Central memory CD8-positive, alpha-beta T cell (primary cell): ENCODE measurements at regions not wholly inside any gene's neighbourhood (a gene's known extent, or its start where the extent isn't known, plus 50 kb on each side); places are given as distances from the start of the nearest gene placed in this dataset.

Source experiments
- ATAC-seq: fragments of 150-1000 bp; cut with Tn5 transposase; replicated peaks from 2 replicates; pipeline ENCODE4 v1.10.0; 2022; ENCODE audit warnings: mild to moderate bottlenecking, moderate FRiP score, moderate number of reproducible peaks; ENCODE audit not compliant: poor library complexity, severe bottlenecking; ENCODE audit errors: extremely low read depth
- DNase-seq, 2 donors: peaks; one replicate each; pipeline ENCODE4 v3.0.0; 2021; ENCODE audit warnings: low spot score in 2 of 2
- H3K27ac Mint-ChIP-seq: one replicate; pipeline ENCODE4 v1.8.0; 2022; ENCODE audit warnings: low read depth, mild to moderate bottlenecking, moderate library complexity, mixed read lengths
- H3K27me3 Mint-ChIP-seq: one replicate; pipeline ENCODE4 v1.8.0; 2022; ENCODE audit warnings: mixed read lengths
- H3K36me3 Mint-ChIP-seq: one replicate; pipeline ENCODE4 v1.8.0; 2022; ENCODE audit warnings: mild to moderate bottlenecking, moderate library complexity, mixed read lengths; ENCODE audit not compliant: insufficient read depth
- H3K4me1 Mint-ChIP-seq: one replicate; pipeline ENCODE4 v1.8.0; 2022; ENCODE audit warnings: mixed read lengths
- H3K4me3 Mint-ChIP-seq: one replicate; pipeline ENCODE4 v1.8.0; 2022; ENCODE audit warnings: mild to moderate bottlenecking, moderate library complexity, mixed read lengths
- H3K9me3 Mint-ChIP-seq: one replicate; pipeline ENCODE4 v1.8.0; 2022; ENCODE audit warnings: mixed read lengths

GRCh38 chr15:93861413-93861812 is 369.9 kb upstream of the MCTP2 start:
- peak; percentile 36 for ATAC-seq
- no peak for DNase-seq
- no peaks in the 10 kb centered on the region for H3K9me3 Mint-ChIP-seq
- peaks cover 34% of the 10 kb centered on the region for H3K27me3 Mint-ChIP-seq
- H3K4me1 Mint-ChIP-seq = peaks cover 16% of the 10 kb centered on the region
- no peaks in the 10 kb centered on the region for H3K36me3 Mint-ChIP-seq
- H3K4me3 Mint-ChIP-seq = no peak overlapping the region
- H3K27ac Mint-ChIP-seq = no peak overlapping the region

DNA sequence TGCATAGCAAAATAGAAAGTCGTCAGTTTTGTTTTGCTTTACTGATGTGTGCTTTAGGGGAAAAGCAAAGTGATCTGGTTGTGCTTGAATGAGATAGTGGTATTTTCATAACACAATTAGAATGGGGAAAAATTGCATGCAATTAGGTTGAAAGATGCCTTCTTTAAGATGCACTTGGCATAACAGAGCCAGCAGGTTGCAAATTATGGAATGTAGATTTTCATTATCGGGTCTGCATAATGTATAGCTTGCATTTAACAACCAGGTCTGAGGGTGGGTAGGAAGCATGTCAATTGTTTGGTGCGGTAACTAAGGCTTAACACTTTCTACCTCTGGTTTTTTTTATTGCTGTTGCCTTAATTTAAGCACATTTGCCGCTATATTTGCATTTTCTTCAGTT is 370.7 kb upstream of the MCTP2 start:
- Mint-ChIP-seq H3K4me3 (no peak overlapping the region), H3K27ac (no peak overlapping the region), H3K36me3 (no peaks in the 10 kb centered on the region), H3K9me3 (no peaks in the 10 kb centered on the region), H3K4me1 (peaks cover 16% of the 10 kb centered on the region), H3K27me3 (peaks cover 41% of the 10 kb centered on the region)
- DNase-seq (no peak), ATAC-seq (no peak)

- Mint-ChIP-seq H3K36me3 (no peaks in the 10 kb centered on the region), H3K9me3 (no peaks in the 10 kb centered on the region), H3K4me3 (no peak overlapping the region), H3K27me3 (peaks cover 49% of the 10 kb centered on the region), H3K4me1 (peaks cover 16% of the 10 kb centered on the region), H3K27ac (no peak overlapping the region)
- DNase-seq (no peak), ATAC-seq (no peak)
Measured at GRCh38 chr15:93859176-93859575, 372.2 kb upstream of the MCTP2 start.

DNA sequence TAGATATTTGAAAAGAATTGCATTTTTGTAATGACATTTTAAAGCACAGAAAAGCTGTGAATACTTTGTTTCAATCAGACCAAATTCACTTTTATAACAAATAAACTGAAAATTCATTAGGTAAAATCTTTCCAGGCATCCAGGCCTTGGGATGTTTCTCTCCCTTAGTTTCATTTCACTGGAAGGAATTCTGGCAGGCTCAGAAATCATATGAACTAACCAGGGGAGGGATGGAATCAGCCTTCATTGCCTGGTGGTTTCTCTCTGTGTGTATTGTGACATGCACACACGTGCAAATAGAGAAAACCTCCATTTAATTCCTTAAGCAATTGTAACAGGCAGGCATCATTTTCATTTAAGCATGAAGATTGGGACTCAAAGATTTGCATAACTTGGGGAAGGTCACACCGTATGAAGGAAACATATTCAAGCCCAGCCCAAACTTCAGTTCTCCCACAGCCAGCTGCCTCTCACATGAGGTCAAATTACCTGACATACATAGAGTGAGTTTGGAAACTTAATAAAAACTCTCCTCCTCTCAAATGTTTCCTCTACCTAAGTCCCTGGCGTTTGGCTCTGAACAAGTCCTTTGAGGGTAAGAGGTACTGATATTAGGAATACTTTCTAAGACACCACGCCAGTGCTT is 376.1 kb upstream of the MCTP2 start:
- Mint-ChIP-seq H3K27ac (no peak overlapping the region), H3K36me3 (no peaks in the 10 kb centered on the region), H3K9me3 (no peaks in the 10 kb centered on the region), H3K27me3 (peaks cover 48% of the 10 kb centered on the region), H3K4me3 (no peak overlapping the region), H3K4me1 (no peaks in the 10 kb centered on the region)
- ATAC-seq = no peak
- no peak for DNase-seq

- H3K4me3 Mint-ChIP-seq = no peak overlapping the region
- peaks cover 60% of the 10 kb centered on the region for H3K27me3 Mint-ChIP-seq
- ATAC-seq (no peak), DNase-seq (no peak)
- H3K4me1 Mint-ChIP-seq = no peaks in the 10 kb centered on the region
- H3K36me3 Mint-ChIP-seq = no peaks in the 10 kb centered on the region
- H3K27ac Mint-ChIP-seq = no peak overlapping the region
- H3K9me3 Mint-ChIP-seq = no peaks in the 10 kb centered on the region
Measured at GRCh38 chr15:93854088-93854487, 377.3 kb upstream of the MCTP2 start.

- ATAC-seq (no peak), DNase-seq (no peak)
- no peaks in the 10 kb centered on the region for H3K9me3 Mint-ChIP-seq
- H3K4me1 Mint-ChIP-seq = no peaks in the 10 kb centered on the region
- H3K4me3 Mint-ChIP-seq = no peak overlapping the region
- no peak overlapping the region for H3K27ac Mint-ChIP-seq
- peaks cover 64% of the 10 kb centered on the region for H3K27me3 Mint-ChIP-seq
- no peaks in the 10 kb centered on the region for H3K36me3 Mint-ChIP-seq
Measured at GRCh38 chr15:93852761-93853160, 378.6 kb upstream of the MCTP2 start.

DNA sequence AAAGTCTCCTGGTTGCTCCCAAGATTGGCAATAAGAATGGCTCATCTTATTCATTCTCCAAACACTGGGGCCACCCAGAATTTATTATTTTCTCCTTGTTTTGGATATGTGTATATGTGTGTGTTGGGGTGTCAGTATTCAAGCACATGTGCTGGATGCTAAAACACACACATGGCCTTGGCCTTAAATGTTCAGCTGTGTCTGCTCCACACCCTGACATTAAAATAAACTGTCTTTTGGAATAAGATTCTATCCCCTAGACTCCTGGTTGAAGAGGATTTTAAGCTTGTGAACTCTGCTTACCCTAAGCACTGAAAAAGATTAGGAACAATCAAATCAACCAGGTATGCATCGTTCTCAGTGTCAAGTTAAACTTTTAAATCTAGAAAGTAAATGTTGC is 382.9 kb upstream of the MCTP2 start:
- no peak for DNase-seq
- no peak overlapping the region for H3K27ac Mint-ChIP-seq
- peaks cover 57% of the 10 kb centered on the region for H3K27me3 Mint-ChIP-seq
- H3K36me3 Mint-ChIP-seq = no peaks in the 10 kb centered on the region
- no peaks in the 10 kb centered on the region for H3K4me1 Mint-ChIP-seq
- no peak overlapping the region for H3K4me3 Mint-ChIP-seq
- no peaks in the 10 kb centered on the region for H3K9me3 Mint-ChIP-seq
- ATAC-seq = no peak

DNA sequence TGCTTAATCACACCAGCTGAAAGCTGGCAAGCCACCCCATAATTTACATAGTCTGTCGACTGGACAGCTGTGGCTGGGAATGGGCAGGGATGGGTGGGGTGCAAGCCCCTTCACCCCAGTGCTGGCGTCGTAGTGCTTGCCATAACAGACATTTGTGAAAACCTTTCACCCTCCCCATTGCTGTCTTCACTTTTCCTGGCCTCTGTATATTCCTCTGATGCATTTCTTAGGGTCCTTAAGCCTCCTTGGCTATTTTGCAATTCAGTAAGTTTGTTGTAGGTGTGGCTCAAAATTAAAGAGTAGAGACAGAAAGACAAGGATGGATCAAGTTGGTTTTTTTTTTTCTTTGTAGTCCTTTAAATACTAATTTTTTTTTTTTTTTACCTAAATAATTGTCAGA is 383.3 kb upstream of the MCTP2 start:
- H3K4me3 Mint-ChIP-seq = no peak overlapping the region
- no peaks in the 10 kb centered on the region for H3K36me3 Mint-ChIP-seq

DNA sequence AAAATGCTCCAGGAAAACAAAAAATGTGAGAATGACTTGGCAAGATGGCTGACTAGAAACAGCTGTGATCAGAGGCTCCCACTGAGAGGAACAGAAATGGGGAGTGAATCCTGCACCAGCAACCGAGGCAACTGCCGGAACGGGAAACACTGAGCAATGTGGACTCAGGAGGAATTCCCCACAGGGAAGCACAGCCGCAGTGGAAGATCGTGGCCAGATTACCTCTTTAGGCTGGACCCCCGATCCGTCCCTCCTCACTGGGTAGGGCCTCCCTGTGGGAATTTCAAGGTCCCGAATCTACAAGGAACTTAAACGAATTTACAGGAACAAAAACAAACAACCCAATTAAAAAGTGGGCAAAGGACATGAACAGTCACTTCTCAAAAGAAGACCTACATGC is 385.2 kb upstream of the MCTP2 start:
- no peak overlapping the region for H3K4me3 Mint-ChIP-seq
- no peaks in the 10 kb centered on the region for H3K9me3 Mint-ChIP-seq
- H3K27me3 Mint-ChIP-seq = peaks cover 61% of the 10 kb centered on the region
- ATAC-seq (no peak), DNase-seq (no peak)
- H3K4me1 Mint-ChIP-seq = no peaks in the 10 kb centered on the region
- no peak overlapping the region for H3K27ac Mint-ChIP-seq
- H3K36me3 Mint-ChIP-seq = no peaks in the 10 kb centered on the region

More for the DNA sequence above, 383.3 kb upstream of the MCTP2 start:
- ATAC-seq = no peak
- H3K27me3 Mint-ChIP-seq = peaks cover 57% of the 10 kb centered on the region
- DNase-seq = no peak
- no peak overlapping the region for H3K27ac Mint-ChIP-seq
- no peaks in the 10 kb centered on the region for H3K9me3 Mint-ChIP-seq
- H3K4me1 Mint-ChIP-seq = no peaks in the 10 kb centered on the region

- no peaks in the 10 kb centered on the region for H3K36me3 Mint-ChIP-seq
- no peaks in the 10 kb centered on the region for H3K4me1 Mint-ChIP-seq
- no peaks in the 10 kb centered on the region for H3K9me3 Mint-ChIP-seq
- H3K27me3 Mint-ChIP-seq = peaks cover 45% of the 10 kb centered on the region
- H3K27ac Mint-ChIP-seq = no peak overlapping the region
- no peak for DNase-seq
- no peak for ATAC-seq
- H3K4me3 Mint-ChIP-seq = no peak overlapping the region
Measured at GRCh38 chr15:93837450-93837849, 393.9 kb upstream of the MCTP2 start.

- Mint-ChIP-seq H3K4me3 (no peak overlapping the region), H3K36me3 (no peaks in the 10 kb centered on the region)
Measured at GRCh38 chr15:93835344-93835743, 396.0 kb upstream of the MCTP2 start.

DNA sequence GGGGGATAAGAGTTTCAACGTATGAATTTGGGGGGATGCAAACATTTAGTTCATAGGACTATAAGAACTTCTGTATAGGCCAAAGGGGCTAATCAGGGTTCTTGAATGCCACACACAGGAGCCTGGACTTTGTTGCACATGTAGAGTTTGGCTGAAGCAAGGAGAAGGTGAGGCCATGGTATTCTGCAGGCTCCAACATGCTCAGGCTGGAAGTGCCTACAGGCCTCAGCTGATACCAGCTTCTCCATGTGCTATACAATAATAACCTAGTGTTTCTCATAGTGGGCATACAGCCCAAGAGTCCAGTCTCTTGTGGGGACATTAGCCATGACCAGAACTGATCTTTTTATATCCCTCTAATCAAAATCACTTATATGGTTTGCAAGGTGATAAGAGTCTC is 399.7 kb upstream of the MCTP2 start:
- no peak for ATAC-seq

More at GRCh38 chr15:93835344-93835743, 396.0 kb upstream of the MCTP2 start:
- Mint-ChIP-seq H3K27me3 (peaks cover 45% of the 10 kb centered on the region), H3K9me3 (no peaks in the 10 kb centered on the region), H3K4me1 (no peaks in the 10 kb centered on the region), H3K27ac (no peak overlapping the region)
- DNase-seq = no peak
- ATAC-seq = no peak

DNA sequence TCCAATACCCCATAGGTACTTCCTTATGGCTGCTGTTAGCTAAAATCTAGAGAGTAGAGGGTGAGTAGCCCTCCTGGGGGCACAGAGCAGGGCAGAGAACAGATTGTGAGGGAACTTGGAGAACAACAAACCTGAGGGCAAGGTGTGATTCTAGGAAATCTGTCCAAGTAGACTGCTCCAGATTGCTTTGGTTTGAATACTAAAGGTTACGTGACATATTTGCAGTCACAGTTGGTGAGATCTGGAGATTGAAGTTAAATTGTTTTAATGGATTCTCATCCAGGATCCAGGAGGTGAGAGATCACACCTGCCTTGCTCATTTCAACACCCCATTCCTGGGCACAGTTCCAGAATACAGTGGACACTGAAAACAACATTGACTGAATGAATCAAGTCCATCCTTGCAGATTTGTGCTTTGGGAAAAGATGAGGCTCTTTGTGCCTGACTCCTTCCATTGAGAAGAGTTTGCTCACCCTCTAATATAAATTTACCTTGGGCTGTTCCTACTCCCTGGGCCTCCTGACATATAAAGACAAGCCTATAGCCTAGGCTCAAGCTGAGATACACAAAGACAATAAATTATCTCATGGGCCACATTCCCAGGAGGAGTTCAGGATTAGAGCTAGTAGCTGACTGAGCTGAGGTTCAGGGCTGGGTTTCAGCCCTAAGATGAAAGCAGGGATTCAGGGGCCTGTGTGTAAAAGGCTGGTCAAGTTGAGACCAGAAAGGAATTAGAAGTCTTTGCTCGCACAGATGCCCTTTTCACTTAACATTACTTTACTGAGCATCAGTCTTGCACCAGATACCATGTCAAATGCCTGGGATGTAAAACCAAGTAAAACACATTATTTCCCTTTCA is 400.9 kb upstream of the MCTP2 start:
- H3K27me3 Mint-ChIP-seq = peaks cover 15% of the 10 kb centered on the region
- no peaks in the 10 kb centered on the region for H3K36me3 Mint-ChIP-seq
- no peaks in the 10 kb centered on the region for H3K4me1 Mint-ChIP-seq
- no peak overlapping the region for H3K4me3 Mint-ChIP-seq
- H3K9me3 Mint-ChIP-seq = no peaks in the 10 kb centered on the region
- DNase-seq = no peak
- no peak for ATAC-seq
- H3K27ac Mint-ChIP-seq = no peak overlapping the region

More for the DNA sequence above, 399.7 kb upstream of the MCTP2 start:
- Mint-ChIP-seq H3K27me3 (peaks cover 27% of the 10 kb centered on the region), H3K9me3 (no peaks in the 10 kb centered on the region), H3K36me3 (no peaks in the 10 kb centered on the region), H3K27ac (no peak overlapping the region), H3K4me1 (no peaks in the 10 kb centered on the region), H3K4me3 (no peak overlapping the region)
- no peak for DNase-seq
